A673 (cell line): ENCODE measurements at regions not wholly inside any gene's neighbourhood (a gene's known extent, or its start where the extent isn't known, plus 50 kb on each side); places are given as distances from the start of the nearest gene placed in this dataset.

Source experiments
- EZH2 ChIP-seq: fragments of 200-600 bp; sonication (generic); IDR thresholded peaks from 2 replicates; pipeline ENCODE4 v1.6.1; 2017; ENCODE audit warnings: borderline replicate concordance, low read depth, mild to moderate bottlenecking, mixed read lengths, antibody characterized with exemption, low read length; ENCODE audit not compliant: poor library complexity, severe bottlenecking
- TF ChIP-seq, protein P1 (sequence below): fragments of 300-800, 200-600 bp; sonication (generic); conservative IDR thresholded peaks from 2 replicates; pipeline ENCODE4 v1.5.1; 2017; ENCODE audit warnings: low read depth, mild to moderate bottlenecking, antibody characterized with exemption, low read length, moderate library complexity, mixed read lengths

DNA sequence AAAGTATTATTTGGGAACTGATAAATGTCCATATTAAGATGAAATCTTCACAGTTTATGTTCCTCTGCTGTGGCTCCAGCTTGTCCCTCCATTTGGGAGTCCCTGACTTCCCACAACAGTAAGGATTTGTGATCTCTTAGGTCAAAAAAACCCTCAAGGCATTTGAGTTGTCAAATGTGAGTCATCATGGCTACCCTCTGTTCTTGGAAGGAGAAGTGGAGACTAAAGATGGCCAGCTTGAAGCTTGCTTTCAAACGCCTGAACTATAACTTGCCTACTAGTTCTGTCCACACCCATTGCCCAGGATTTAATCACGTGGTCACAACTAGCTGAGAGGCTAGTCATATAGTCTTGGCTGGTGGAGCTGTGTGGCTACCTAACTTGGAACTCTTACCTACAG is 107.8 kb downstream of the CCNG2 start:
- TF ChIP-seq, protein P1, sequence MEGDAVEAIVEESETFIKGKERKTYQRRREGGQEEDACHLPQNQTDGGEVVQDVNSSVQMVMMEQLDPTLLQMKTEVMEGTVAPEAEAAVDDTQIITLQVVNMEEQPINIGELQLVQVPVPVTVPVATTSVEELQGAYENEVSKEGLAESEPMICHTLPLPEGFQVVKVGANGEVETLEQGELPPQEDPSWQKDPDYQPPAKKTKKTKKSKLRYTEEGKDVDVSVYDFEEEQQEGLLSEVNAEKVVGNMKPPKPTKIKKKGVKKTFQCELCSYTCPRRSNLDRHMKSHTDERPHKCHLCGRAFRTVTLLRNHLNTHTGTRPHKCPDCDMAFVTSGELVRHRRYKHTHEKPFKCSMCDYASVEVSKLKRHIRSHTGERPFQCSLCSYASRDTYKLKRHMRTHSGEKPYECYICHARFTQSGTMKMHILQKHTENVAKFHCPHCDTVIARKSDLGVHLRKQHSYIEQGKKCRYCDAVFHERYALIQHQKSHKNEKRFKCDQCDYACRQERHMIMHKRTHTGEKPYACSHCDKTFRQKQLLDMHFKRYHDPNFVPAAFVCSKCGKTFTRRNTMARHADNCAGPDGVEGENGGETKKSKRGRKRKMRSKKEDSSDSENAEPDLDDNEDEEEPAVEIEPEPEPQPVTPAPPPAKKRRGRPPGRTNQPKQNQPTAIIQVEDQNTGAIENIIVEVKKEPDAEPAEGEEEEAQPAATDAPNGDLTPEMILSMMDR: no peak
- no peak for TF ChIP-seq EZH2
